ENCODE measurements at regions not wholly inside any gene's neighbourhood (a gene's known extent, or its start where the extent isn't known, plus 50 kb on each side); places are given as distances from the start of the nearest gene placed in this dataset.

- H3K9me3 ChIP-seq, result peaks cover 0 to 10% (median 5%) of the 10 kb centered on the region in 8 donors
- no peak overlapping the region for H3K27ac ChIP-seq
- no peaks in the 10 kb centered on the region for H3K36me3 ChIP-seq
- intact Hi-C loops (cut with DNase I; ENCODE audit: low total_unique reads), result no loop called here
- DNase-seq, result no peak
- no peak for TF ChIP-seq POLR2AphosphoS5 (IDR thresholded peaks at IDR 0.05)
- TF ChIP-seq CTCF (IDR thresholded peaks at IDR 0.05 in 8 of 11, conservative IDR thresholded peaks at IDR 0.05 in 3 of 11), result no peak
- TF ChIP-seq POLR2A (IDR thresholded peaks at IDR 0.05), result no peak
- no peak overlapping the region for H3K4me3 ChIP-seq
- H3K27me3 ChIP-seq (replicated peaks in 1 of 7), result no peaks in the 10 kb centered on the region
- H3K4me1 ChIP-seq, result no peaks in the 10 kb centered on the region
- 64 to 80% (median 74%) methylated on average over 3 of the region's 3 CpGs for WGBS, 5 donors
Observed at GRCh38 chr4:57926311-57926710, 816.1 kb upstream of the IGFBP7 start.

- Histone ChIP-seq H3K36me3 (no peaks in the 10 kb centered on the region), H3K4me1 (no peaks in the 10 kb centered on the region), H3K27ac (no peak overlapping the region), H3K27me3 (replicated peaks in 1 of 7) (no peaks in the 10 kb centered on the region), H3K9me3 (peaks cover 0 to 10% (median 5%) of the 10 kb centered on the region in 8 donors), H3K4me3 (no peak overlapping the region)
- TF ChIP-seq CTCF (IDR thresholded peaks at IDR 0.05 in 8 of 11, conservative IDR thresholded peaks at IDR 0.05 in 3 of 11), result no peak
- TF ChIP-seq POLR2A (IDR thresholded peaks at IDR 0.05), result no peak
- no peak for TF ChIP-seq POLR2AphosphoS5 (IDR thresholded peaks at IDR 0.05)
- 83 to 92% (median 89%) methylated on average over 1 of the region's 1 CpG for WGBS, 5 donors
- no peak for DNase-seq
- intact Hi-C loops (cut with DNase I; ENCODE audit: low total_unique reads), result no loop called here
Observed at GRCh38 chr4:57924951-57925350, 814.8 kb upstream of the IGFBP7 start.

- Histone ChIP-seq H3K4me3 (no peak overlapping the region), H3K4me1 (no peaks in the 10 kb centered on the region), H3K27ac (no peak overlapping the region), H3K27me3 (replicated peaks in 1 of 7) (no peaks in the 10 kb centered on the region), H3K9me3 (peaks cover 0 to 17% (median 4%) of the 10 kb centered on the region in 8 donors), H3K36me3 (no peaks in the 10 kb centered on the region)
- intact Hi-C loops (cut with DNase I; ENCODE audit: low total_unique reads), result no loop called here
- TF ChIP-seq POLR2A (IDR thresholded peaks at IDR 0.05), result no peak
- no peak for TF ChIP-seq POLR2AphosphoS5 (IDR thresholded peaks at IDR 0.05)
- no peak for TF ChIP-seq CTCF (IDR thresholded peaks at IDR 0.05 in 8 of 11, conservative IDR thresholded peaks at IDR 0.05 in 3 of 11)
- no peak for DNase-seq
Observed at GRCh38 chr4:57916479-57916878, 806.3 kb upstream of the IGFBP7 start.

GRCh38 chr4:57911203-57911602 is 801.0 kb upstream of the IGFBP7 start:
- no peaks in the 10 kb centered on the region for H3K4me1 ChIP-seq
- no peak overlapping the region for H3K4me3 ChIP-seq
- DNase-seq, result no peak
- intact Hi-C loops (cut with DNase I; ENCODE audit: low total_unique reads), result no loop called here
- H3K9me3 ChIP-seq, result no peaks in the 10 kb centered on the region
- H3K36me3 ChIP-seq, result no peaks in the 10 kb centered on the region
- H3K27ac ChIP-seq, result no peak overlapping the region
- no peak for TF ChIP-seq CTCF (IDR thresholded peaks at IDR 0.05 in 8 of 11, conservative IDR thresholded peaks at IDR 0.05 in 3 of 11)
- TF ChIP-seq POLR2AphosphoS5 (IDR thresholded peaks at IDR 0.05), result no peak
- no peak for TF ChIP-seq POLR2A (IDR thresholded peaks at IDR 0.05)
- H3K27me3 ChIP-seq (replicated peaks in 1 of 7), result no peaks in the 10 kb centered on the region

All from spleen (tissue), 11 donors.